ENCODE measurements at regions not wholly inside any gene's neighbourhood (a gene's known extent, or its start where the extent isn't known, plus 50 kb on each side); places are given as distances from the start of the nearest gene placed in this dataset.

DNA sequence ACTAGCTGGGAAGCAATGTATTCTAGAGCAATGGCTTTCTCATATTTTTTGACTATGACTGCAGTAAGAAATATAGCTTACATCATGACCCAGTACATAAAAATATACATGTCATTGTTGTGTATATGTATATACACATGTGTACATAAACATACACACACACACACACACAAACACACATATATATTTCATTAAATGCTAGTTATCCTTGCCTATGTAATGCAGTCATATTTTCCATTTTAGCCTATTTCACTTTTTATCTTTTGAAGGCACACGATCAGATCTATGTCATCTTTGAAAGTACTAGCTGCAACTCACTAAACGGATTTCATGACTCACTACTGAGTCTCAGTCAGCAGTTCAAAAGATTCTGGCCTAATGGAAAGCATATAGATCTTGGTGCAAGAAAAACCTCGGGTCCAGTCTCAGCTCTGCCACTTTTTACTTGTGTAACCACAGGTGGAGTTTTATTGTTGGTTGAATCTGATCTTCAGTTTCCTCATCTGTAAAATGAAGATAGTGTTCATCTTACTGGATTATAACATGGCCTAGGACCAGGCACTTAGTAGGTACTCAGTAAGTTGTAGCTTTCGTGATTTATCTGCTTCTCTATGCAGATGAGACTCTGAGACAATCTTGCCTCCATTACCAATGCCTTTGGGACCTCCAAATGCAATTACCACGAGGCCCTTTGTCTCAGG is 325.6 kb downstream of the RRAGC start:
- H3K27me3 ChIP-seq (ENCODE audit: low read depth, low read length), result no peaks in the 10 kb centered on the region
- no peaks in the 10 kb centered on the region for H3K9me3 ChIP-seq (ENCODE audit: control insufficient read depth in 1 of 2, low read length in 2 of 2)
- H3K36me3 ChIP-seq (ENCODE audit: control insufficient read depth in 1 of 2, insufficient read depth in 2 of 2, low read length in 2 of 2), result no peaks in the 10 kb centered on the region
- no peaks in the 10 kb centered on the region for H3K4me1 ChIP-seq (ENCODE audit: control insufficient read depth in 1 of 2, insufficient read depth in 2 of 2, low read length in 2 of 2)
- H3K4me3 ChIP-seq (ENCODE audit: low read depth in 1 of 2, low read length in 2 of 2), result no peak overlapping the region
- no peak overlapping the region for H3K27ac ChIP-seq (ENCODE audit: low read length)

DNA sequence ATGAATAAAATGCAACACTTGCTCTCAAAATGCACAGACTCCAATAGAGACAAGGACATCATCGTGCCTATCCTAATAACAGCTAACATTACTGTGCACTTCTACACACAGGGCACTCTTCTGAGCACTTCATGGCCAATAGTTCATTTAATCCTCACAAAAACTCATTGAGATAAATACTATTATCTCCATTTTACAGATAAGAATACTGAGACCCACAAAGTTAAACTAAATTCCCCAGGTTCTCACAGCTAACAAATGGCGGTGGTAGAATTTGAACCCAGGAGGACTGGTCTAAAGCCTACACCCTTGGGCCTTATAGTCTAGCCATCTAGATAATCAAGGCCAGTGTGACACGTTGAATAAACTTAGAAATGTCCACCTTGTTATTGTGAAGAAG is 328.6 kb downstream of the RRAGC start:
- Histone ChIP-seq H3K27ac (ENCODE audit: low read length) (no peak overlapping the region), H3K27me3 (ENCODE audit: low read depth, low read length) (peaks cover 6% of the 10 kb centered on the region), H3K36me3 (ENCODE audit: control insufficient read depth in 1 of 2, insufficient read depth in 2 of 2, low read length in 2 of 2) (no peaks in the 10 kb centered on the region), H3K4me3 (ENCODE audit: low read depth in 1 of 2, low read length in 2 of 2) (no peak overlapping the region), H3K9me3 (ENCODE audit: control insufficient read depth in 1 of 2, low read length in 2 of 2) (no peaks in the 10 kb centered on the region), H3K4me1 (ENCODE audit: control insufficient read depth in 1 of 2, insufficient read depth in 2 of 2, low read length in 2 of 2) (no peaks in the 10 kb centered on the region)

DNA sequence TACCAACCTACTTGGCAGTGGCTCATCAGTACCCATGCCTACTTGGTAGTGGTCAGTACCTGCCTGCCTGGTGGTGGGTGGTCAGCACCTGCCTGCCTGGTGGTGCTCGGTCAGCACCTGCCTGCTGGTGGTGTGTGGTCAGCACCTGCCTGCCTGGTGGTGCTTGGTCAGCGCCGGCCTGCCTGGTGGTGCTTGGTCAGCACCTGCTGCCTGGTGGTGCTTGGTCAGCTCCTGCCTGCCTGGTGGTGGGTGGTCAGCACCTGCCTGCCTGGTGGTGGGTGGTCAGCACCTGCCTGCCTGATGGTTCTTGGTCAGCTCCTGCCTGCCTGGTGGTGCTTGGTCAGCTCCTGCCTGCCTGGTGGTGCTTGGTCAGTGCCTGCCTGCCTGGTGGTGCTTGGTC is 329.6 kb downstream of the RRAGC start:
- Histone ChIP-seq H3K27ac (ENCODE audit: low read length) (no peak overlapping the region), H3K4me1 (ENCODE audit: control insufficient read depth in 1 of 2, insufficient read depth in 2 of 2, low read length in 2 of 2) (no peaks in the 10 kb centered on the region), H3K36me3 (ENCODE audit: control insufficient read depth in 1 of 2, insufficient read depth in 2 of 2, low read length in 2 of 2) (no peaks in the 10 kb centered on the region), H3K4me3 (ENCODE audit: low read depth in 1 of 2, low read length in 2 of 2) (no peak overlapping the region), H3K27me3 (ENCODE audit: low read depth, low read length) (peaks cover 6% of the 10 kb centered on the region), H3K9me3 (ENCODE audit: control insufficient read depth in 1 of 2, low read length in 2 of 2) (no peaks in the 10 kb centered on the region)

DNA sequence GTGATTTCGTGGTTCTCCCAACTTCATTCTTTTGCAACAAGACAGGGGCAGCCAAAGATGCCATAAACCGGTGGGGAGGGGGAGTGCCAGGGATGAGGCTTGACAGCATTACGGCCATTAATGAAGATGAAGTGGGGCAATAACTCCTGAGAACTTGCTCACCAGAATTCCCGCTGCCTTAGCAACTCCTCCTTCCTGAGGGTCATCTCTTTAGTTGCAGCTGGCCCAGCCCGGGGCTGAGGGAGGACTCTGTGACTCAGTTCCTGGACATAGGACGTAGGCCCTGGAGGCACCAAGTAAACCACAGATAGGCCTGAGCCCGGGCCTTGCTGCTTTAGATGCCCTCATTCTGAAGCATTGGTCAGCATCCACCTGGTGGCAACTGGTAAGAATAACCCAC is 330.2 kb downstream of the RRAGC start:
- Histone ChIP-seq H3K36me3 (ENCODE audit: control insufficient read depth in 1 of 2, insufficient read depth in 2 of 2, low read length in 2 of 2) (no peaks in the 10 kb centered on the region), H3K27me3 (ENCODE audit: low read depth, low read length) (peaks cover 6% of the 10 kb centered on the region), H3K27ac (ENCODE audit: low read length) (no peak overlapping the region)

DNA sequence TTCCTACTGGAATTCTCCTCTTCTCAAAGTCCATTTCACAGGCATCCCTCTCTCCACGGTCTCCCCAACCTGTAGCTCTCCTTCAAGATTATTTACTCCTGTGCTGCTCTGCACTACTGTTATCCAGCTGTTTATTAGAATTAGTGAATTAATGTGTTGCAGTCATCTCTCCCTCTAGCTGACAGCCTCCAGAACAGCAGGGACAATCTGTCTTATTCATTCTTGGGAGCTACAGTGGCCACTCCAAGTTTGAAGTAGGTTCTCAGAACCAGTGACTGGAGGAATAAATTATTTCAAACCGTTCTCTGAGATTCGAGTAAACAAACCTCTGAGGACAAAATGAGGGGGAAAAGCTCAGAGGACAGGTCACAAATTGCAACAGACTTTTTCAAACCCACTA is 330.9 kb downstream of the RRAGC start:
- Histone ChIP-seq H3K27ac (ENCODE audit: low read length) (no peak overlapping the region), H3K36me3 (ENCODE audit: control insufficient read depth in 1 of 2, insufficient read depth in 2 of 2, low read length in 2 of 2) (no peaks in the 10 kb centered on the region), H3K9me3 (ENCODE audit: control insufficient read depth in 1 of 2, low read length in 2 of 2) (no peaks in the 10 kb centered on the region), H3K4me1 (ENCODE audit: control insufficient read depth in 1 of 2, insufficient read depth in 2 of 2, low read length in 2 of 2) (no peaks in the 10 kb centered on the region), H3K4me3 (ENCODE audit: low read depth in 1 of 2, low read length in 2 of 2) (no peak overlapping the region), H3K27me3 (ENCODE audit: low read depth, low read length) (peaks cover 6% of the 10 kb centered on the region)

More for the DNA sequence above, 330.2 kb downstream of the RRAGC start:
- no peaks in the 10 kb centered on the region for H3K4me1 ChIP-seq (ENCODE audit: control insufficient read depth in 1 of 2, insufficient read depth in 2 of 2, low read length in 2 of 2)
- no peaks in the 10 kb centered on the region for H3K9me3 ChIP-seq (ENCODE audit: control insufficient read depth in 1 of 2, low read length in 2 of 2)
- H3K4me3 ChIP-seq (ENCODE audit: low read depth in 1 of 2, low read length in 2 of 2), result no peak overlapping the region

DNA sequence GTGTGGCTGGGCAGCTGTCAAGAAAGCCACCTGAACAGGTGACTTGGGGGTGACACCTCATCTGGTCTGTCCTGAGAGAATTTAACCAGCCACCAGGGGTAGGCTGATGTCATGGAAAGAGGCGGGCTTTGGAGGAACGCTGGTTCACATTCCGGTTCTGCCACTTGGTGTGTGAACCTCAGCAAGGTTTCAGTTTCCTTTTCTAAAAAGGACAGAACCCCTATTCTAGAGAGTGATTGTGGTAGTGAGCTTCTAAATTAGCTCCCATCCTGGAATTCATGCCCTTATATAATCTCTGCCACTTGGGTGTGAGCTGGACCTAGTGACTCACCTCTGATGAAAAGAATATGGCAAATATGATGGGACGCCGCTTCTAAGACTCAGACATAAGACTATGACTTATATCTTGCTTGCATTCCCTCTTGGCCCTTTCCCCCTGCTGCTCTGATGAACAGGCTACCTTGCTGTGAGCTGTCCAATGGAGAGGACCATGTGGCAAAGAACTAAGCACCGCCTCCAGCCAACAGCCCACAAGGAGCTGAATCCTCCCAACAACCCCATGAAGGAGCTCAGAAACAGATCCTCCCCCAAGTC is 332.1 kb downstream of the RRAGC start:
- Histone ChIP-seq H3K27me3 (ENCODE audit: low read depth, low read length) (peaks cover 6% of the 10 kb centered on the region), H3K4me3 (ENCODE audit: low read depth in 1 of 2, low read length in 2 of 2) (peak overlapping the region in 1 of 2 donors; percentile 9), H3K27ac (ENCODE audit: low read length) (no peak overlapping the region), H3K9me3 (ENCODE audit: control insufficient read depth in 1 of 2, low read length in 2 of 2) (no peaks in the 10 kb centered on the region), H3K36me3 (ENCODE audit: control insufficient read depth in 1 of 2, insufficient read depth in 2 of 2, low read length in 2 of 2) (no peaks in the 10 kb centered on the region), H3K4me1 (ENCODE audit: control insufficient read depth in 1 of 2, insufficient read depth in 2 of 2, low read length in 2 of 2) (no peaks in the 10 kb centered on the region)

DNA sequence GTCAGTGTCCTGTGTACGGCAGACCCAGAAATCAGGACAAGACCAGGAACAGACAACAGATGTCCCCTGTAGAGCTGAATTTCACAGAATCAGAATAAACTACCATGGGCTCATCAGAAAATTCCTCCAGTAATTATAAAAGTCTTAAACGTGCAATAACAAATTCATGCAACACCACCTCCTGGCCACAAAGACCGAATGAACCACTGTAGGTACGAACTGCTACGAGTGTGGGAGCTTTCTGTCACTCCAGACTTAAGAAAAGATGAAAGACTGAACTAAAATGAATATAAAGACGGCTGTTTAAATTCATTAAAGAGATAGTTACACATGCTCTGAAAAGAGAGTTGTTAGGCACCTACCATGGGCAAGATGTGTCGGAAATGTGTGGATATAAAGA is 333.5 kb downstream of the RRAGC start:
- H3K27me3 ChIP-seq (ENCODE audit: low read depth, low read length), result peaks cover 6% of the 10 kb centered on the region
- H3K9me3 ChIP-seq (ENCODE audit: control insufficient read depth in 1 of 2, low read length in 2 of 2), result no peaks in the 10 kb centered on the region
- H3K27ac ChIP-seq (ENCODE audit: low read length), result no peak overlapping the region
- H3K4me1 ChIP-seq (ENCODE audit: control insufficient read depth in 1 of 2, insufficient read depth in 2 of 2, low read length in 2 of 2), result no peaks in the 10 kb centered on the region
- no peaks in the 10 kb centered on the region for H3K36me3 ChIP-seq (ENCODE audit: control insufficient read depth in 1 of 2, insufficient read depth in 2 of 2, low read length in 2 of 2)
- no peak overlapping the region for H3K4me3 ChIP-seq (ENCODE audit: low read depth in 1 of 2, low read length in 2 of 2)

DNA sequence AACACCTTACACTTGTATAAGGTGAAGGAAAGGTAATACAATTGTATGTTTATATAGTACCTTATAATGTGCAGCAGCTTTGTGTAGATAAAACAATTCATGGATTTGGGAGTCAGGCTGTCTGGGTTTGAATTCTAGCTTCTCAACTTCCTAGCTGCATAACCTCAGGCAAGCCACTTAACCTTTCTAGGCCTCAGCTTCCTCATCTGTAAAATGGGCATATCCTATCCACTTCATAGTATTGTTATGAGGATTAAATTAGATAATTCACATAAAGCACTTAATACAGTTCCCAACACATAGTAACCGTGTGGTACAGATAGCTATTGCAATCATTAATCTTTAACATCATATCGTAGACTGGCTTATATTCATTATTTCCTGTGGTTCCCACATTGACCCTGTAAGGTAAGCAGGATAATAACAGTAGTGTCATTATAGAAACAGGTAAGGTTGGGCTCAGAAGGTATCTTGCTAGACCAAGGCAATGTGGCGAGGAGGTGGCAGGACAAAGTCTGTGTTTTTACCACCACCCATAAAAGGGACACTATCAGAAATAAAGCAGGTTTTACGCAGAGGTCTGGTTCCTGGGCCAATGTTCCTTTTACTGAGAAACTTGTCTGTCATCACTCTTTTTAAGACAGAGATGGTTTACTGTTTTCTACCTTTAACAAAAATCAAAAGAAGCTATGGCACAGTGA is 334.1 kb downstream of the RRAGC start:
- no peaks in the 10 kb centered on the region for H3K4me1 ChIP-seq (ENCODE audit: control insufficient read depth in 1 of 2, insufficient read depth in 2 of 2, low read length in 2 of 2)
- H3K4me3 ChIP-seq (ENCODE audit: low read depth in 1 of 2, low read length in 2 of 2), result no peak overlapping the region
- H3K9me3 ChIP-seq (ENCODE audit: control insufficient read depth in 1 of 2, low read length in 2 of 2), result no peaks in the 10 kb centered on the region
- no peak overlapping the region for H3K27ac ChIP-seq (ENCODE audit: low read length)
- no peaks in the 10 kb centered on the region for H3K36me3 ChIP-seq (ENCODE audit: control insufficient read depth in 1 of 2, insufficient read depth in 2 of 2, low read length in 2 of 2)
- H3K27me3 ChIP-seq (ENCODE audit: low read depth, low read length), result peaks cover 6% of the 10 kb centered on the region

DNA sequence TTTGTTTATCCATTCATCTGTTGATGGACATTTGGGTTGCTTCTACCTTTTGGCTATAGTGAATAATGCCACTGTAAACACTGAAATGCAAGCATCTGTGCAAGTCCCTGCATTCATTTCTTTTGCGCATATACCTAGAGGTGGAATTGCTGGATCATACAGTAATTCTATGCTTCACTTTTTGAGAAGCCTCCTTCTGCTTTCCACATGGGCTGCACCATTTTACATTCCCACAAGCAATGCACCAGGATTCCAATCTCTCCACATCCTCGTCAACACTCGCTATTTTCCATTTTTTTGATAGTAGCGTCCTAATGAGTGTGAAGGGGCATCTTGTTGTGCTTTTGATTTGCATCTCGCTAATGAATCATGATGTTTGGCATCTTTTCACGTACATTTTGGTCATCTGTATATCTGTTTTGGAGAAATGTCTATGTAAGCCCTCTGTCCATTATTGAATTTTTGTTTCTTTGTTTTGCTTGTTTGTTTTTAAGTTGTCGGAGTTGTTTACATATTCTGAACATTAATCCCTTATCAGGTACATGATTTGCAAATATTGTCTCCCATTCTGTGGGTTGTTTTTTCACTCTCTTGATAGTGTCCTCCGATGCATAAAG is 335.4 kb downstream of the RRAGC start:
- Histone ChIP-seq H3K4me3 (ENCODE audit: low read depth in 1 of 2, low read length in 2 of 2) (no peak overlapping the region), H3K36me3 (ENCODE audit: control insufficient read depth in 1 of 2, insufficient read depth in 2 of 2, low read length in 2 of 2) (no peaks in the 10 kb centered on the region), H3K9me3 (ENCODE audit: control insufficient read depth in 1 of 2, low read length in 2 of 2) (no peaks in the 10 kb centered on the region), H3K27me3 (ENCODE audit: low read depth, low read length) (peaks cover 6% of the 10 kb centered on the region), H3K4me1 (ENCODE audit: control insufficient read depth in 1 of 2, insufficient read depth in 2 of 2, low read length in 2 of 2) (no peaks in the 10 kb centered on the region), H3K27ac (ENCODE audit: low read length) (no peak overlapping the region)

DNA sequence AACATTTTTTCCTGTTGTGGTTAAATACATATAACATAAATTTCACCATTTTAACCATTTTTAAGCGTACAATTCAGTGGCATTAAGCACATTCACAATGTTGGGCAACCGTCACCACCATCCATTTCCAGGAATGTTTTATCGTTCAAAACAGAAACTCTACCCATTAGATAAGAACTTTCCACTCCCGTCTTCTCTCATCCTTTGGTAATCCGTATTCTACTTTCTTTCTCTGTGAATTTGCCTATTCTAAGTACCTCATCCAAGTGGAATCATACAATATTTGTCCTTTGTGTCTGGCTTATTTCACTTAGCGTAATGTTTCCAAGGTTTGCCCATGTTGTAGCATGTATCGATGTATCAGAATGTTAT is 336.0 kb downstream of the RRAGC start:
- Histone ChIP-seq H3K27me3 (ENCODE audit: low read depth, low read length) (peaks cover 6% of the 10 kb centered on the region), H3K4me1 (ENCODE audit: control insufficient read depth in 1 of 2, insufficient read depth in 2 of 2, low read length in 2 of 2) (no peaks in the 10 kb centered on the region), H3K27ac (ENCODE audit: low read length) (no peak overlapping the region), H3K9me3 (ENCODE audit: control insufficient read depth in 1 of 2, low read length in 2 of 2) (no peaks in the 10 kb centered on the region), H3K36me3 (ENCODE audit: control insufficient read depth in 1 of 2, insufficient read depth in 2 of 2, low read length in 2 of 2) (no peaks in the 10 kb centered on the region), H3K4me3 (ENCODE audit: low read depth in 1 of 2, low read length in 2 of 2) (no peak overlapping the region)

DNA sequence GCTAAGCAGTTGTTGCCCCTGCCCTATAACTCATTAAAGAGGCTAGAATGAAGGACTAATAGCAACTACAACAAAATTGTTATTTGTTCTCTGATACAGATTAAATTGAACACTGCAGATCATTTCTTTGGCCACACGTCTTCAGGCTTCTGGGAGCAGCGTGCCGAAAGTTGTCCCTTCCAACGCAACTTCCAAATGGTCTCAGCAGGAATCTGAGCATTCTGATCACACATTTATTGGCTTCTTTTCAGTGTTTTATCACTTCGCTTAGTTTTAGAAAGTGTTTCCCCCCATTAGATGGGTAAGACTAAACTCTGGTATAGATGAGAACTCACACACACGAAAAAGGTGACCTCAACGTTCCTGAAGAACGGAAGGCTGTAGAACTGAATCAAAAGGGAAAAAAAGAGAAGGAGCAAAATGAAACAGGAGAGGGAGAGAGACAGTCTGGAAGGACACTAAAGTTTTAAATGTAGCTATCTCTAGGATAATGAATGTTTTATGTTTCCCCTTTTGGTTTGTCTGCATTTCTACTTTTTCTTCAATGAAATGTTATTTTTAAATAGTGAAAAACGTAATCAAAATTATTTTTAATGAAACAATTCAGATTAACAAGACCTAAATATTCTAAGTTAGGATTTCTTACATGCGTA is 336.5 kb downstream of the RRAGC start:
- H3K27me3 ChIP-seq (ENCODE audit: low read depth, low read length), result peaks cover 6% of the 10 kb centered on the region
- H3K36me3 ChIP-seq (ENCODE audit: control insufficient read depth in 1 of 2, insufficient read depth in 2 of 2, low read length in 2 of 2), result no peaks in the 10 kb centered on the region
- no peak overlapping the region for H3K4me3 ChIP-seq (ENCODE audit: low read depth in 1 of 2, low read length in 2 of 2)
- no peaks in the 10 kb centered on the region for H3K4me1 ChIP-seq (ENCODE audit: control insufficient read depth in 1 of 2, insufficient read depth in 2 of 2, low read length in 2 of 2)
- H3K9me3 ChIP-seq (ENCODE audit: control insufficient read depth in 1 of 2, low read length in 2 of 2), result no peaks in the 10 kb centered on the region
- no peak overlapping the region for H3K27ac ChIP-seq (ENCODE audit: low read length)
